HG02588 (cell line): ENCODE measurements at regions not wholly inside any gene's neighbourhood (a gene's known extent, or its start where the extent isn't known, plus 50 kb on each side); places are given as distances from the start of the nearest gene placed in this dataset.
"Not testable (repeated sequence)": the region's sequence is repeated elsewhere in the genome, so short reads cannot be mapped to it uniquely, and the experiment has no call there.

Source experiments
- ATAC-seq: cut with Tn5 transposase; IDR thresholded peaks from one replicate; pipeline ENCODE4 v1.9.1; 2021; ENCODE audit warnings: mild to moderate bottlenecking, moderate library complexity; ENCODE audit not compliant: unreplicated experiment

DNA sequence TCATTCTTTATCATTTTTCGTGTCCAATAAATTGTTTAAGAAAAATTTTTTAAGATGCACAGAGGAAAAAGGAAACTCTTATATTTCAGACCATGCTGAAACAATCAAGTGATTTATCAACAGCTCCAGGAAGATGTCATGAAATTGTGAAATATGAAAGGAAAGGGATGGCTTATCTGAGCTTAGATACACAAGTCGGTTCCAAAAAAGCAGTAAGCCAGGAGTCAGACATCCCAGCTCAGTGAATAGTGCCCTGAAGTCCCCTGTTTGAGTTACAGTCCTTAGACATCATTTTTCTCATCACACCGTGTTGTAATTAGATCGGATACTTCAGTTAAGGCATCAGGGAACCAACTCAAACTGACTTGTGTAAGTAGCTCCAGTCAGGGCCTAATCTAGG lies 91.0 kb upstream of the SSTR4 start:
- ATAC-seq = no peak

DNA sequence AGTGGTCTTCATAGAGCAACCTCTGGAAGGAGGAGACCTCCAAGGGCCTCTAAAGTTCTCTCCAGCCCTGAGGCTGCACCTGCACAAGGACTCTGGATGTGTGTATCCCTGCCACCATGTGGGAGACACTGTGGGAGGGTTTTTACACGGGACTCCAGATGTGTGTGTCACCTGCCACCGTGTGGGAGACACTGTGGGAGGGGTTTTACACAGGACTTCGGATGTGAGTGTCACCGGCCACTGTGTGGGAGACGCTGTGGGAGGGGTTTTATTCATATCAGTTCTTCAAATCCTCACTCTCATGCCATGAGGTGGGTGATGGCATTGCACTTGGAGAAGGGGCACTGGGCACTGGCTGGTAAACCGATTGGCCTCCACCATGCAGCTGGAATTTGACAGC lies 90.2 kb upstream of the SSTR4 start:
- no peak for ATAC-seq

DNA sequence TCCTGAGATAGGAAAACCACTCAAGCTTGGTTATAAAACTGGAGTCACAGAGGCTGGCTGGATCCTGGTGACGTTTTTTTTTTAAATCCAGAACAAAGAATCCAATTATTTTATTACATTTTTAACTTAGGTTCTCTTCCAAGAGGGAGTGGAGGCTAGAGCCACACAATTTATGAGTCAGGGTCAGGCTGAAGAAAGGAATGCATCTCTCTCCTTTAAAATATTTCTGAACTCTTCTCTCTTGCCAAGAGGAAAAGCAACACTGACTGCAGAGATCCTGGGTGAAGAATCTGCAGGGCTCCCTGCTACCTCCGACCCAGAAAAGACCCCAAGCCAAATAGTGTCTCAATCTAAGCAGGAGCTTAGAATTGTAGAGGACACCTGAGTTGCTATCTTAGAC lies 88.5 kb upstream of the SSTR4 start:
- no peak for ATAC-seq

DNA sequence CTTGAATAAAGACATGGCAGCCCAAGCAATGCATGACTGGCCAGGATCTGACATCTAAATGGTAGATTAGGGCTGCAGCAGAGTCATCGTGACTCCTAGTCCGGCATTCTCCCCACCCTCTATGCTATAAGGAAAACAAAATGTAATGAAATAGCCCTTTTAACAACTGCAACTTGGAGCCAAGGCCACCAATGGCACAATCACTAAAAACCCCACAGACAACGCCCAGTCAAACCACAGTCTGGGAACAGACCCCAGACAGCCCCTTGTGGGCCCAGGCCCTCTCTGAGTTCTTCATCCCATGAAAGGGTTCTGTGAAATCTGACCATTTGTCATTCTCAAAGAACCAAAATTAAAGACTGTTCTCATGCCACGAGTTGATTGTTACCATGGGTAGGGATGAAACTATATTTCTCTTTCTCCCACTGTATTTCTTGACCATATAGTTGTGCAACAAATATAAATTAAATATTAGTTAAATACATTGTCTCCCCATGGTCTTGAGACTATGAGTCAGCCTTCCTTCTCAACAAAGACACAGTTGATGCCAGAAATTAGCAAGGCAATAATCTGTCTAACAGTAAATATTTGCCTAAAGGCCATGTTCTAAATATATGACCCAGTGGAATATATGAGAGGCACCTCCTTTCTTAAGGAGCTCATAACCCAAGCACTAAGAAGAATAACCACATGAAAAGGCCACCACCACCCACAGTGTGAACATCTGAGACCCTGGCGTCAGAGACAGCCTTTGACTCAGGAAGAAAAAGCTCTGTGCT lies 85.6 kb upstream of the SSTR4 start:
- no peak for ATAC-seq

- no peak for ATAC-seq
Measured at GRCh38 chr20:22951966-22952365, 83.1 kb upstream of the SSTR4 start.

GRCh38 chr20:22954661-22955060 lies 80.5 kb upstream of the SSTR4 start:
- no peak for ATAC-seq

GRCh38 chr20:22958390-22958789 lies 76.7 kb upstream of the SSTR4 start:
- no peak for ATAC-seq

GRCh38 chr20:22962567-22963439 lies 72.3 kb upstream of the SSTR4 start:
- no peak for ATAC-seq

DNA sequence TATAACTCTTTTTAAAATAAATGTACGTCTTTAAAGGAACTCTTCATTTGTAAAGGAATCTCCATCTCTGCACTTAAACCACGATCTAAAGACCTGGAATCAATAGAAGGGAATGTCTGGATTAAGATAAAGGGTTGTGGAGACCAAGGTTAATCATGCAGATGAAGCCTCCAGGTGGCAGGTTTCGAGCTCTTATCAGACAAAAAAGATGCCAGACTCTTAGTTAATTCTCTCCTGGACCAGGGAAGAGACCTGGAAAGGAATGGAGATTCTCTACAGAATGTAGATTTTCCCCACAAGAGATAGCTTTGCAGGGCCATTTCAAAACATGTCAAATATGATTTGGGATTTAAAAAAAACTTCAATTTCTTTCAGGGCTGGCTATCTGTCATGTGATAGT lies 71.5 kb upstream of the SSTR4 start:
- ATAC-seq = no peak

DNA sequence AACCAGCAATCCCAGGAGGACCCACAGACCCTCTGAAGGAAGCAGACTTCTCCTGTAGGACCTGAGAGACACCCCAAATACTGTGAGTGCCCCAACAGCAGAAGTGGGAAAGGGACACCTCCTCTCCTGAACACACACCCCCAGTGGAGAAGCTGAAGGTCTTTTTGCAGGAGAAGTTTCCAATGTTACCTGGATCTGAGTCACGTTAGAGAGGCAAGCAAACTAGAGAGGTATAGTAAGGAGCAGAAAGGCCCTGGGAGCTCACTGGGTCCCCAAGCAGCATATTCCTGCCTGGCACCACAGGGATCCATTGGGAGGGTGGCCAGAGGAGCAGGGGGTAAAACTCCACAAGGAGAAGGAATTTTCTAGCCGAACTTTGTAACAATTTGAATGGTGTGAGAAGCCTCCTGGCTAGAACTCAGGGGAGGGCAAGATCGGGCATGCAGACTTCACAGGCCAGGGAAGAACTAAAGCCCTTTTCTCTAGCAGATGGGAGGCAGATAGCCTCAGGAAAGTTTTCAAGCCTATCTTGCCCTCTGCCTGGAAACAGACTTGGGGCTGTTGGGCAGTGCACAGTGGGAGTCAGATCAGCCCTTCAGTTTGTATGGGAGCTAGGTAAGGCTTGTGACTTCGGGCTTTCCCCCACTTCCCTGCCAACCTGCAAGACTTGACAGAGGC lies 68.2 kb upstream of the SSTR4 start:
- ATAC-seq = no peak

DNA sequence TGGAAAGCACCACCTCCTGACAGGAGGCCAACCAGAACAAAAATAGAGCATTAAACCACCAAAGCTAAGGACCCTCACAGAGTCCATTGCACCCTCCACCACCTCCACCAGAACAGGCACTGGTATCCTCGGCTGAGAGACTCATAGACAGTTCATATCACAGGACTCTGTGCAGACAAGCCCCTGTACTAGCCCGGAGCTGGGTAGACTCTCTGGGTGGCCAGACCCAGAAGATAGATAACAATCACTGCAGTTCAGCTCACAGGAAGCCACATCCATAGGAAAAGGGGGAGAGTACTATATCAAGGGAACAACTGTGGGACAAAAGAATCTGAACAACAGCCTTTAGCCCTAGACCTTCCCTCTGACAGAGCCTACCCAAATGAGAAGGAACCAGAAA lies 67.4 kb upstream of the SSTR4 start:
- ATAC-seq = not testable (repeated sequence)

GRCh38 chr20:22969031-22969430 lies 66.1 kb upstream of the SSTR4 start:
- ATAC-seq = not testable (repeated sequence)

- ATAC-seq = not testable (repeated sequence)
Measured at GRCh38 chr20:22971077-22971476, 64.0 kb upstream of the SSTR4 start.

DNA sequence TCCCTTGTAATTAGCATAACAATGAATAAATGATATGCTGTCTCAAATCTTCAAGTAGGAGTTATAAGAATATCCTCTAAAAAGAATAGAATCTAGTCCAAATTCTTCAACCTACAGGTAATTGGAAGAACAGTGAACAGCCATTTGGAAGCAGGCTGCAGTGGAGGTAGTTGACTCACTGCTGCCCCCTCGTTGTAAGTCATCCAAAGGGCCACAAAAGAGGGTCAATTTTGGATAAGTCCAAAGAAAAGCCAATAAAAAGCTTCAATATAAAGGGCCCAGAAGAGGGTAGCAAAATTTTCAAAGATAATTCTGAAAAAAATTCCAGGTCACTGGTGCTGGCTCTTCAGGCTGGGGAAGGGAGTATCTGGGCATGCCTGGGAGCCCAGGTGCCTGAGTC lies 60.8 kb upstream of the SSTR4 start:
- ATAC-seq = no peak

DNA sequence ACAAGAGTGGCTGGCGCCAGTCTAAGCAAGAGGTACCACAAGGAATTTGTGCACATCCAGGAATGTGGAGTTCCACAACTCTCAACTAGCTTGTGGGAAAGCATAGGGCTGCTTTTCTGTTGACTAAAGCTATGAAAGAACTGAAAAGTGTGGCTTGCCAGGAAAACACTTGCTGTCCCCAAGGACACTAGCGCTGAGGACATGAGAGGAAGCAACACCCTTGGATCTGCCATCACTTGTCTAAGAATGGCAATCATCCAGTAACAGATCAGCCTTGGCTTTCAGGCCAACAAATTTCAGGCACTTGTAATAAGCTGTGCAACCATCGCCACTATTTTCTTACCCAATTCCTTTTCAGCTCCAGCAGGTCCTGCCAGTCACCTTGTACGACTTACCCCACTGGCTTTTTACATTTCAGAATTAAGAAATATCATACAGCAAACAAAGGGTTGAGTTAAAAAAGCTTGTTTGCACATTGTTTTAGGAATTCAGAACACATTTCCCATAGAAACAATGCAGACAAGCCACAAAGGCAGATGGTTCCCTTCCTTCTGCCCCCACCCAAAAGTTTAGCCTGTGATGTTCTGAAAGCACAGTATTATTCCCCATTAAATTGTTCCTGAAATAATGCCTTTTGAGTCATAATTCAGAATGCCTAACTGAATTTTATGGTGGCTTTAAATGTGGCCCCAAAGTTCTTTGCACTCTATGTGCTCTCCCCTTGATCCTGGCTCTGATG lies 57.9 kb upstream of the SSTR4 start:
- ATAC-seq = no peak

DNA sequence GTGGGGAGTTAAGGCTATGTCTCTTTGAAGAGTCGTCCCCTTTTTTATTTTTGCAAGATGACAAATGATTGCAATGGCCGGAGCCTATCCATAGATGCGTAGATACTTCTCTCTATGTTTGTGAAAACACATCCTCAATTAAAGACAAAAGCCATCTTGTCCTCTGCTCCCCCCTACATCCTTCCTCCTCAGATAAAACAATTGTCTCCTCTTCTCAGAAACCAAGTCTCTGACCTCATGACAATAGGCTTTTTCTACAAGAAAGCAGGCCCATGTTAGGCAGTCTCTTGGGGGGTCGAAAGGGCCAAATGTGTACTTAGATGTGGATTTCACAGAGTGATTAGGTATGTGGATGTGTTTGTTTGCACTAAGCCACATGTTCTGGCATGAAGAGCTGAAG lies 51.1 kb upstream of the SSTR4 start:
- no peak for ATAC-seq

DNA sequence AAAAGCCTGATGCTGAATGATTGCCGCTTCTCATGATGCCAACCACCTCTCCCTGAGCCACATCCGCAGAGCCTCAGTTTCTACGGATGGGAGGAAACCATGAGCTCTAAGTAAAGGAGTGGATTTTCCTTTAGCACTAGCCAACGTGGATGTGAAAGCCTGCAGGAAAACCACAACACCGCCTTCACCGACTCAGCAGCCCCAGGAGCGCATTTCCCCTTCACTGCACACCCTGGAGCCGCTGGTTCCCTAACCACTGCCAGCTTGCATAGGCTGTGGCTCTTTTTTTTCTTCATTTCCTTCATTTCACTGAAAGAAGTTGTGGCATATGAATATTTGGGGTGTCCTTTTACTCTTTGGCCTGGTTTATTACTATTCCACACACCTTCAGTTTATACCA lies 50.5 kb upstream of the SSTR4 start:
- ATAC-seq = no peak

DNA sequence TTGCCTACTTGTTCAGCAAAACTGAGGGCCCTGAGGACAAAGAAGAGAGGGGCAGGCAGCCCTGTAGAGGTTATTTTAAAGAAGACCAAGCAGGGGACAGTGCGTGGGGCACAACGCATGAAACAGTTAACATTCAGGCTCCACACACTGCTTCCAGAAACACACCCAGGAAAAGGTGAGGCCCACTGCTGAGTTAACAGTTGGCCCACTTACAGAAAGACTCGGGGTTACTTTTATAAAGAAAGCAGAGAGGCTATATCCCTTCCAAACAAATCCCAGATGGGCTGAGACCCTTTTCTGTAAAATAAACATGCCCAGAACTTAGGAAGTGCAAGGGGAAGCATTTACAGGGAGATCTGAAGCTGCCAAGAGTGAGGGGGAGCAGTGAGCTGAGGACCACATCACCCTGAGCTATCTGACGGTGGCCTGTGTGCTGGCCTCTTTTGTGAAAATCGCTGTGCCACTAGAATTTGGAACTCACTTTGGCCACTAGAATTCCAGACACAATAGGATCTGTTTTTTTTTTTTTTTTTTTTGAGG lies 49.8 kb upstream of the SSTR4 start:
- ATAC-seq = no peak
